Gastrocnemius medialis (tissue), 4 donors: ENCODE measurements at regions not wholly inside any gene's neighbourhood (a gene's known extent, or its start where the extent isn't known, plus 50 kb on each side); places are given as distances from the start of the nearest gene placed in this dataset.
A peak's percentile ranks its signal among the peaks of the same experiment; 100 is the strongest.

Source experiments
- ATAC-seq, 2 donors: fragments of 150-250 bp; one replicate each; pipeline ENCODE4 v1.9.1; 2016
- DNase-seq, 2 donors: peaks; one replicate each; pipeline ENCODE4 v3.0.0-alpha.2; 2019
- H3K27ac ChIP-seq, 4 donors: fragments of 200-600 bp; sonication (generic); 1 replicate in 1 of 4; 2 replicates in 3 of 4; pipeline ENCODE4 v1.5.1; 2016 to 2018; ENCODE audit warnings: mild to moderate bottlenecking in 2 of 4, moderate library complexity in 1 of 4
- H3K27me3 ChIP-seq, 3 donors: fragments of 200-600 bp; sonication (generic) in 2 of 3; 1 replicate in 1 of 3; 2 replicates in 2 of 3; pipeline versions ENCODE4 v1.5.1 to v1.6.0; 2016 to 2019; ENCODE audit warnings: mild to moderate bottlenecking in 1 of 3, moderate library complexity in 1 of 3
- H3K36me3 ChIP-seq, 2 donors: fragments of 200-600 bp; sonication (generic) in 1 of 2; one replicate each; pipeline ENCODE4 v1.5.1; 2017 to 2018
- H3K4me1 ChIP-seq, 2 donors: fragments of 200-600 bp; sonication (generic) in 1 of 2; one replicate each; pipeline ENCODE4 v1.5.1; 2016 to 2017; ENCODE audit warnings: mild to moderate bottlenecking in 2 of 2
- H3K4me3 ChIP-seq, 4 donors: fragments of 200-600 bp; sonication (generic) in 3 of 4; 1 replicate in 1 of 4; 2 replicates in 3 of 4; pipeline ENCODE4 v1.5.1; 2016 to 2019; ENCODE audit warnings: mild to moderate bottlenecking in 2 of 4
- H3K9me3 ChIP-seq, 3 donors: fragments of 200-600 bp; sonication (generic) in 2 of 3; 1 replicate in 1 of 3; 2 replicates in 2 of 3; pipeline ENCODE4 v1.5.1; 2016 to 2019
- POLR2A ChIP-seq, 2 donors: fragments of 450-650 bp; IDR thresholded peaks; one replicate each; pipeline ENCODE4 v1.6.1; 2017; ENCODE audit warnings: antibody characterized with exemption in 2 of 2, mild to moderate bottlenecking in 2 of 2, moderate library complexity in 2 of 2
- in situ Hi-C, 4 donors: fragments of 200-750 bp; cut with MboI; loops; one replicate each; pipeline versions ENCODE4 v1.15.0 to v1.8.0; 2017; ENCODE audit warnings: low sequenced_read_pairs in 4 of 4
- intact Hi-C: fragments of 100-400 bp; cut with DNase I; formaldehyde crosslinking; loops from one replicate; pipeline ENCODE4 v1.15.1; 2023; ENCODE audit warnings: low total_unique reads
- TF ChIP-seq, protein P1 (sequence below), 5 experiments: fragments of 450-650 bp in 3 of 5; fragments of 200-600 bp in 2 of 5; sonication (generic) in 2 of 5; IDR thresholded peaks in 4 of 5; conservative IDR thresholded peaks in 1 of 5; 1 replicate in 4 of 5; 2 replicates in 1 of 5; pipeline ENCODE4 v1.5.1; 2016 to 2019; ENCODE audit warnings: antibody characterized with exemption in 5 of 5, mild to moderate bottlenecking in 3 of 5, moderate library complexity in 3 of 5

DNA sequence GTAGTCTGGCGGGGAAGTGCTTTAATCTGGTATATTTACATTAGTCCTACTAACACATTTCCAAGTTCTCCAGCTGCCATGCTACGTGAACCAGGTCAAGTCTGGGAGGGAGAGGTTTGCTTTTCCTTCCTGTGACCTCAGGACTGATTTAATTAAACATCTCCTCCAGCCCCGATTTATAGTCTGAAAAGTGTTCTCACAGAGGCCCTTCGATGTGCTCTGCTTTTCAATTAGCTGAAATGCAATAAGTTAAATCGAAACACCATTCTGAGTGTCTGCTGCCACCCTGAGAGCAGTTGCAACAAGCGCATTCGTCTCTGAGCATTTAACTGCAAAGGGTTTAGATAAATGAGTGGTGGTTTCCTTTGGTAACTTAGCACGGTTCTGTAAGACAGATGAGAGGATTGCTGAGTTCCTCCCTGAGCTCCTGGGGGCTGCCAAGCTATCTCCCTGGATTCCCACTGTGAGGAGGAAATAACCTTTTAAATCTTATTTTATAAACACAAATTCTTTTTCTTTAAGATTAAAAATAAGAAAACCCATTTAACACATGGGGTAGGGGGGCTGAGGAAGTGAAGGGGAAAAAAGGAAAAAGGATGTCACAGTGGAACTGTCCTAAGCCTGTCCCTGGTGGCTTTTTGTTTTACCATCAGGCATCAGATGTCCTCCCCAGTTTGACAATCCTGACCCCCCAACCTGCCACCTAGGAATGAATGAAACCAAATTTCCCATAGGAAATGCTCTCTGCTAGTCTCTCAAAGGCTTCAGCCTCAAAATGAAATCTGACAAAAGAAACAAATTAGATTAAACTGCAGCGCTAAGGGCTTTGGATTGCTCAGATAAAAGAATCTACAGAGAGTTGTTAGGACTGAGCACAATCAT, 56.5 kb upstream of the CREB1 start:
- H3K9me3 ChIP-seq, result no peaks in the 10 kb centered on the region
- in situ Hi-C loops (loop anchor here (5.0 to 10.0 kb wide), 6 partner anchors 488 to 781 kb away; no protein-coding TSS in a partner anchor), intact Hi-C loops (loop anchor here (5.0 kb wide), 1 partner anchor 306 kb away; the partner anchor contains the start of gene KLF7)
- no peak for DNase-seq
- peak; percentile 21 to 36 for ATAC-seq
- H3K4me1 ChIP-seq, result peaks cover 4 to 9% of the 10 kb centered on the region in 2 donors
- no peaks in the 10 kb centered on the region for H3K36me3 ChIP-seq
- H3K4me3 ChIP-seq, result no peak overlapping the region
- no peak for TF ChIP-seq POLR2A (IDR thresholded peaks at IDR 0.05)
- TF ChIP-seq, protein P1, sequence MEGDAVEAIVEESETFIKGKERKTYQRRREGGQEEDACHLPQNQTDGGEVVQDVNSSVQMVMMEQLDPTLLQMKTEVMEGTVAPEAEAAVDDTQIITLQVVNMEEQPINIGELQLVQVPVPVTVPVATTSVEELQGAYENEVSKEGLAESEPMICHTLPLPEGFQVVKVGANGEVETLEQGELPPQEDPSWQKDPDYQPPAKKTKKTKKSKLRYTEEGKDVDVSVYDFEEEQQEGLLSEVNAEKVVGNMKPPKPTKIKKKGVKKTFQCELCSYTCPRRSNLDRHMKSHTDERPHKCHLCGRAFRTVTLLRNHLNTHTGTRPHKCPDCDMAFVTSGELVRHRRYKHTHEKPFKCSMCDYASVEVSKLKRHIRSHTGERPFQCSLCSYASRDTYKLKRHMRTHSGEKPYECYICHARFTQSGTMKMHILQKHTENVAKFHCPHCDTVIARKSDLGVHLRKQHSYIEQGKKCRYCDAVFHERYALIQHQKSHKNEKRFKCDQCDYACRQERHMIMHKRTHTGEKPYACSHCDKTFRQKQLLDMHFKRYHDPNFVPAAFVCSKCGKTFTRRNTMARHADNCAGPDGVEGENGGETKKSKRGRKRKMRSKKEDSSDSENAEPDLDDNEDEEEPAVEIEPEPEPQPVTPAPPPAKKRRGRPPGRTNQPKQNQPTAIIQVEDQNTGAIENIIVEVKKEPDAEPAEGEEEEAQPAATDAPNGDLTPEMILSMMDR (IDR thresholded peaks at IDR 0.05 in 4 of 5, conservative IDR thresholded peaks at IDR 0.05 in 1 of 5), result peak; percentile 9 to 51 (median 35)
- no peaks in the 10 kb centered on the region for H3K27me3 ChIP-seq
- no peak overlapping the region for H3K27ac ChIP-seq

DNA sequence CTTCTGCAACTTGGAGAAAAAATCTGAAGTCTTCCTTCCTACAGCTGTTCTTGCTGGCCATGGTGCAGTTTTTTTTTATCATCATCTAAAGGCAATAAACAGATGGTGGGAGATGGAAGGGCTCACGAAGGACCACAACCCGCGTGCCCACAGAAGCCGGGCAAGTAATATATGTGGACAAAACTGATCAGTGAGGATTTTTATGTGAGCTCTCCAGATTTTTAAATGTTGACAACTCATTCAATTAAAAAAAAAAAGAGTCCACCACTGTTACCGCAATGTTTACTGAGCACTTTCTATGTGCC, 55.9 kb upstream of the CREB1 start:
- no peaks in the 10 kb centered on the region for H3K9me3 ChIP-seq
- H3K4me3 ChIP-seq, result no peak overlapping the region
- ATAC-seq (no peak), DNase-seq (no peak)
- in situ Hi-C loops, result loop anchor here (5.0 to 10.0 kb wide), 6 partner anchors 489 to 782 kb away; no protein-coding TSS in a partner anchor
- TF ChIP-seq, protein P1 (IDR thresholded peaks at IDR 0.05 in 4 of 5, conservative IDR thresholded peaks at IDR 0.05 in 1 of 5), result no peak
- H3K36me3 ChIP-seq, result no peaks in the 10 kb centered on the region
- no peaks in the 10 kb centered on the region for H3K27me3 ChIP-seq
- intact Hi-C loops, result loop anchor here (5.0 kb wide), 1 partner anchor 307 kb away; the partner anchor contains the start of gene KLF7
- no peak overlapping the region for H3K27ac ChIP-seq
- peaks cover 4 to 9% of the 10 kb centered on the region in 2 donors for H3K4me1 ChIP-seq

DNA sequence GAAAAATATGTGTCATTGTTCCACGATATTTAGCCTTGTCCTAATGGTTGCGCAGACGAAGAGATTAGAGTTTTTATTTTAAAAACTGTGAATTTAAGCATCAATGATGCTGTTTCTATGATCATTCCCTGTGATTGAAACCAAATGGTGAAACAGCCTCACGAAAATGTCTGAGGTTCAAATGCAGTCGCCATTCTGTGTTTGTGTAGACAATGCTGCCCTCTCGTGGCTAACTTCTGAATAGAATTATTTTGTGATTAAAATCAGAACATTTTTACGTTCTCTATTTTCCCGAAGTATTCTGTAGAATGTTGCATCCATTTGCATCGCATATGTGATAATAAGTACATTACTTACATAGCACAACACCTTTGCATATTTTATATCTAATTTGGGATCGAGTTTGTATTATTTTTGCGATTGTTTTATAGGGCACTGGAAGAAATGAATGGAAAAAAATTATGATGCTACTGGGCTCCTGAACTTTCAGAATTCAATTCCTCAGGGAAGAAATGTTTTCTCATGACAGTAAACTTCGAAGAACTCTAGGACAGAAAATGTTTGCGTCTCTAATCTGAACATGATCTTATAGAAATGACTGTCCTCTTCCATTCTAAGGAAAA, 54.8 kb upstream of the CREB1 start:
- peak; percentile 39 to 58 for ATAC-seq
- intact Hi-C loops (loop anchor here (1.0 to 5.0 kb wide), 3 partner anchors 308 to 782 kb away; partner anchors contain the start of gene KLF7), in situ Hi-C loops (loop anchor here (5.0 to 10.0 kb wide), 6 partner anchors 490 to 783 kb away; no protein-coding TSS in a partner anchor)
- no peak for DNase-seq
- Histone ChIP-seq H3K36me3 (no peaks in the 10 kb centered on the region), H3K4me1 (peaks cover 4 to 9% of the 10 kb centered on the region in 2 donors), H3K9me3 (no peaks in the 10 kb centered on the region), H3K27ac (no peak overlapping the region), H3K27me3 (no peaks in the 10 kb centered on the region), H3K4me3 (peak overlapping the region in 2 of 4 donors; percentile 24 to 31)
- TF ChIP-seq POLR2A (IDR thresholded peaks at IDR 0.05), result no peak
- TF ChIP-seq, protein P1 (IDR thresholded peaks at IDR 0.05 in 4 of 5, conservative IDR thresholded peaks at IDR 0.05 in 1 of 5), result peak; percentile 66 to 77 (median 75)

DNA sequence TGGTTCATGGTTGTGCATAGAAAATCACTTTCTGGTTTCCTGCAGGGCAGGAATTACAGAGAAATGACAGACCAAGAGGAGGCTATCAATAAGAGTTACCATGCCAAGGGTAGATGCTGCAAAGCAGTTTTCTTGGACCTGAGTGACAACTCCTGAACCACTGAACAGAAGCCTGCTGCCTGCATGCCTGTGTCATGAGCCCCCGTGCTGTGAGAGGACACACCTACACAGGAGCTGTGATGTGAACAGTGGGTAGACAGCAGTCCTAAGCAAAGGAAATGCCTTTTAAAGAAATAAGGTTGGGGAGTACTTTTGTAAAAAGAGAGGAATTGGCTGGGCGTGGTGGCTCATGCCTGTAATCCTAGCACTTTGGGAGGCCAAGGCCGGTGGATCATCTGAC, 54.2 kb upstream of the CREB1 start:
- no peaks in the 10 kb centered on the region for H3K9me3 ChIP-seq
- H3K27me3 ChIP-seq, result no peaks in the 10 kb centered on the region
- H3K4me1 ChIP-seq, result peaks cover 4 to 9% of the 10 kb centered on the region in 2 donors
- no peak for ATAC-seq
- no peak overlapping the region for H3K4me3 ChIP-seq
- in situ Hi-C loops (loop anchor here (5.0 to 10.0 kb wide), 4 partner anchors 491 to 783 kb away; no protein-coding TSS in a partner anchor), intact Hi-C loops (loop anchor here (1.0 kb wide), 2 partner anchors 494 to 782 kb away; no protein-coding TSS in a partner anchor)
- TF ChIP-seq, protein P1 (IDR thresholded peaks at IDR 0.05 in 4 of 5, conservative IDR thresholded peaks at IDR 0.05 in 1 of 5), result no peak
- TF ChIP-seq POLR2A (IDR thresholded peaks at IDR 0.05), result no peak
- no peaks in the 10 kb centered on the region for H3K36me3 ChIP-seq
- H3K27ac ChIP-seq, result no peak overlapping the region
- no peak for DNase-seq
